Astrocyte (in vitro differentiated cells and primary cell): ENCODE measurements at regions not wholly inside any gene's neighbourhood (a gene's known extent, or its start where the extent isn't known, plus 50 kb on each side); places are given as distances from the start of the nearest gene placed in this dataset.

Source experiments
- EZH2 ChIP-seq: IDR thresholded peaks from 2 replicates; pipeline ENCODE4 v1.6.1; 2012; ENCODE audit warnings: mild to moderate bottlenecking, low read length, inconsistent platforms; ENCODE audit not compliant: insufficient read depth
- TF ChIP-seq, protein P1 (sequence below): IDR thresholded peaks from 2 replicates; pipeline ENCODE4 v1.5.1; 2011; ENCODE audit warnings: low read depth, mild to moderate bottlenecking, inconsistent platforms, low read length, moderate library complexity; ENCODE audit not compliant: insufficient read depth

GRCh38 chr3:109863701-109864100, 526.4 kb upstream of the DPPA4 start:
- TF ChIP-seq, protein P1, sequence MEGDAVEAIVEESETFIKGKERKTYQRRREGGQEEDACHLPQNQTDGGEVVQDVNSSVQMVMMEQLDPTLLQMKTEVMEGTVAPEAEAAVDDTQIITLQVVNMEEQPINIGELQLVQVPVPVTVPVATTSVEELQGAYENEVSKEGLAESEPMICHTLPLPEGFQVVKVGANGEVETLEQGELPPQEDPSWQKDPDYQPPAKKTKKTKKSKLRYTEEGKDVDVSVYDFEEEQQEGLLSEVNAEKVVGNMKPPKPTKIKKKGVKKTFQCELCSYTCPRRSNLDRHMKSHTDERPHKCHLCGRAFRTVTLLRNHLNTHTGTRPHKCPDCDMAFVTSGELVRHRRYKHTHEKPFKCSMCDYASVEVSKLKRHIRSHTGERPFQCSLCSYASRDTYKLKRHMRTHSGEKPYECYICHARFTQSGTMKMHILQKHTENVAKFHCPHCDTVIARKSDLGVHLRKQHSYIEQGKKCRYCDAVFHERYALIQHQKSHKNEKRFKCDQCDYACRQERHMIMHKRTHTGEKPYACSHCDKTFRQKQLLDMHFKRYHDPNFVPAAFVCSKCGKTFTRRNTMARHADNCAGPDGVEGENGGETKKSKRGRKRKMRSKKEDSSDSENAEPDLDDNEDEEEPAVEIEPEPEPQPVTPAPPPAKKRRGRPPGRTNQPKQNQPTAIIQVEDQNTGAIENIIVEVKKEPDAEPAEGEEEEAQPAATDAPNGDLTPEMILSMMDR = no peak
- TF ChIP-seq EZH2 = no peak
